Right lobe of liver (tissue), 4 donors: ENCODE measurements at regions not wholly inside any gene's neighbourhood (a gene's known extent, or its start where the extent isn't known, plus 50 kb on each side); places are given as distances from the start of the nearest gene placed in this dataset.

Experiments
- POLR2A ChIP-seq: fragments of 450-650 bp; IDR thresholded peaks from one replicate; pipeline ENCODE4 v1.6.1; 2017; ENCODE audit warnings: antibody characterized with exemption, mild to moderate bottlenecking
- TF ChIP-seq, protein P1 (sequence below), 4 donors: fragments of 200-600 bp in 3 of 4; fragments of 450-650 bp in 1 of 4; IDR thresholded peaks; one replicate each; pipeline versions ENCODE4 v1.5.1 to v1.8.0; 2016 to 2022; ENCODE audit warnings: antibody characterized with exemption in 4 of 4, mild to moderate bottlenecking in 2 of 4
- donor health status: DM: no; HTN: no; CAD: no.
- donor health status: DM: no; HTN: no; CAD: no.
- donor health status: DM: no; HTN: yes; CAD: no.

DNA sequence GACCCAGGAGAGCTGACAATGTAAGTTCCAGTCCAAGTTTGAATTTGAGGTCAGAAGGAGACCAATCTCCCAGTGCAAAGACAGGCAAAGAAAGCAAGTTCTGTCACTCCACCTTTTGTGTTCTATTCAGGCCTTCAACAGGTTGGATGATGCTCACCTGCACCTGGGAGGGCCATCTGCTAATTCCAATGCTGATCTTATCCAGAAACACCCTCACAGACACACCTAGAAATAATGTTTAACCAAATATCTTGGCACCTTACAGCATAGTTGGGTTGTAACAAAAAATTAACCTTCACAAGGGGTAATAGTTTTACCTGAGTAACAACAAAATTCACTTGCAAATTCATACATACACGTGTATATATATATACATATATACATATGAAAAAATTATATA, 190.8 kb downstream of the DIRAS2 start:
- TF ChIP-seq, protein P1, sequence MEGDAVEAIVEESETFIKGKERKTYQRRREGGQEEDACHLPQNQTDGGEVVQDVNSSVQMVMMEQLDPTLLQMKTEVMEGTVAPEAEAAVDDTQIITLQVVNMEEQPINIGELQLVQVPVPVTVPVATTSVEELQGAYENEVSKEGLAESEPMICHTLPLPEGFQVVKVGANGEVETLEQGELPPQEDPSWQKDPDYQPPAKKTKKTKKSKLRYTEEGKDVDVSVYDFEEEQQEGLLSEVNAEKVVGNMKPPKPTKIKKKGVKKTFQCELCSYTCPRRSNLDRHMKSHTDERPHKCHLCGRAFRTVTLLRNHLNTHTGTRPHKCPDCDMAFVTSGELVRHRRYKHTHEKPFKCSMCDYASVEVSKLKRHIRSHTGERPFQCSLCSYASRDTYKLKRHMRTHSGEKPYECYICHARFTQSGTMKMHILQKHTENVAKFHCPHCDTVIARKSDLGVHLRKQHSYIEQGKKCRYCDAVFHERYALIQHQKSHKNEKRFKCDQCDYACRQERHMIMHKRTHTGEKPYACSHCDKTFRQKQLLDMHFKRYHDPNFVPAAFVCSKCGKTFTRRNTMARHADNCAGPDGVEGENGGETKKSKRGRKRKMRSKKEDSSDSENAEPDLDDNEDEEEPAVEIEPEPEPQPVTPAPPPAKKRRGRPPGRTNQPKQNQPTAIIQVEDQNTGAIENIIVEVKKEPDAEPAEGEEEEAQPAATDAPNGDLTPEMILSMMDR (IDR thresholded peaks at IDR 0.05) = no peak
- TF ChIP-seq POLR2A = no peak
